ENCODE measurements at regions not wholly inside any gene's neighbourhood (a gene's known extent, or its start where the extent isn't known, plus 50 kb on each side); places are given as distances from the start of the nearest gene placed in this dataset.
"Not testable (repeated sequence)": the region's sequence is repeated elsewhere in the genome, so short reads cannot be mapped to it uniquely, and the experiment has no call there.

- DNase-seq (ENCODE audit: low spot score) = not testable (repeated sequence)
Measured at GRCh38 chrX:120702337-120702736, 72.5 kb upstream of the C1GALT1C1 start.

- DNase-seq (ENCODE audit: low spot score) = no peak
Measured at GRCh38 chrX:120697053-120697452, 67.2 kb upstream of the C1GALT1C1 start.

- DNase-seq (ENCODE audit: low spot score) = no peak
Measured at GRCh38 chrX:120692319-120692718, 62.5 kb upstream of the C1GALT1C1 start.

- no peak for DNase-seq (ENCODE audit: low spot score)
Measured at GRCh38 chrX:120690941-120691340, 61.1 kb upstream of the C1GALT1C1 start.

- no peak for DNase-seq (ENCODE audit: low spot score)
Measured at GRCh38 chrX:120690344-120690743, 60.5 kb upstream of the C1GALT1C1 start.

GRCh38 chrX:120680090-120680489 lies 50.2 kb upstream of the C1GALT1C1 start:
- DNase-seq (ENCODE audit: low spot score) = no peak
